K562 (cell line): ENCODE measurements at regions not wholly inside any gene's neighbourhood (a gene's known extent, or its start where the extent isn't known, plus 50 kb on each side); places are given as distances from the start of the nearest gene placed in this dataset.

Experiments used
- ATAC-seq: fragments of 200-7000 bp; cut with Tn5 transposase; 3 replicates; pipeline ENCODE4 v1.9.1; 2020; ENCODE audit warnings: moderate library complexity
- BruUV-seq: library from RNA; stranded (reverse); fragments of 400-500 nt; replicated peaks from 2 replicates; lab custom pipeline; 2021; lab: Mats Ljungman, UMichigan
- CTCF ChIA-PET: fragments of 300-600 bp; formaldehyde crosslinking; extraction: SDS; loops from one replicate; lab custom pipeline; 2021; ENCODE audit warnings: low intra/inter-chr PET ratio; lab: Yijun Ruan, JAX
- POLR2A ChIA-PET: fragments of 300-600, 350-650 bp; sonication (Branson Sonifier 250); formaldehyde crosslinking; extraction: SDS; loops from one replicate; lab custom pipeline; 2021; ENCODE audit warnings: antibody characterized with exemption, inconsistent platforms; lab: Yijun Ruan, JAX
- DNase-seq, 4 experiments: peaks; one replicate each; pipeline versions ENCODE4 v3.0.0 to v3.0.0-alpha.2; 2011 to 2018; ENCODE audit warnings: low spot score in 3 of 4, mixed read lengths in 3 of 4; ENCODE audit errors: extremely low read depth in 1 of 4
- FAIRE-seq: peaks from 2 replicates; lab custom pipeline; 2011; peaks lifted over from hg19 to GRCh38; lab: Jason Lieb, UNC
- H2AFZ ChIP-seq: 2 replicates; pipeline ENCODE4 v1.6.0; 2011; ENCODE audit warnings: low read depth, low read length, control low read depth, inconsistent platforms
- H3K27ac ChIP-seq: fragments of 200-600 bp; 3 replicates; pipeline ENCODE4 v1.8.0; 2011; ENCODE audit warnings: low read depth, mild to moderate bottlenecking, control low read depth, inconsistent platforms, low read length, moderate library complexity, mixed read lengths; ENCODE audit errors: extremely low read depth
- H3K27me3 ChIP-seq, 2 experiments: fragments of 300-600 bp in 1 of 2; 2 replicates in 1 of 2; 3 replicates in 1 of 2; pipeline versions ENCODE4 v1.6.0 to v1.8.0; 2011; ENCODE audit warnings: inconsistent platforms in 2 of 2, low read length in 2 of 2, mild to moderate bottlenecking in 1 of 2, mixed read lengths in 1 of 2, moderate library complexity in 1 of 2; ENCODE audit not compliant: control insufficient read depth in 2 of 2, insufficient read depth in 2 of 2
- H3K36me3 ChIP-seq: fragments of 300-600 bp; 3 replicates; pipeline ENCODE4 v1.8.0; 2011; ENCODE audit warnings: mild to moderate bottlenecking, low read length, inconsistent platforms; ENCODE audit not compliant: control insufficient read depth, insufficient read depth
- H3K4me1 ChIP-seq, 2 experiments: fragments of 200-600 bp in 1 of 2; replicated peaks in 1 of 2; 2 replicates in 1 of 2; 3 replicates in 1 of 2; pipeline versions ENCODE4 v1.5.1 to v1.8.0; 2011; ENCODE audit warnings: inconsistent platforms in 2 of 2, low read length in 2 of 2, mild to moderate bottlenecking in 1 of 2, mixed read lengths in 1 of 2, moderate library complexity in 1 of 2; ENCODE audit not compliant: control insufficient read depth in 2 of 2, insufficient read depth in 2 of 2
- H3K4me2 ChIP-seq: 2 replicates; pipeline ENCODE4 v1.6.1; 2011; ENCODE audit warnings: low read length, control low read depth, inconsistent platforms, mixed read lengths; ENCODE audit not compliant: insufficient read depth
- H3K4me3 ChIP-seq: fragments of 200-600 bp; sonication (generic), shearing (Covaris generic); 2 replicates; pipeline ENCODE4 v1.5.1; 2016; ENCODE audit warnings: control low read depth, inconsistent platforms
- H3K79me2 ChIP-seq: fragments of 200-600 bp; 3 replicates; pipeline ENCODE4 v1.8.0; 2011; ENCODE audit warnings: low read length, inconsistent platforms; ENCODE audit not compliant: control insufficient read depth, insufficient read depth
- H3K9ac ChIP-seq, 2 experiments: 2 replicates each; pipeline versions ENCODE4 v1.6.0 to v1.6.1; 2011; ENCODE audit warnings: low read depth in 2 of 2, low read length in 2 of 2, control low read depth in 1 of 2, inconsistent platforms in 1 of 2, mild to moderate bottlenecking in 1 of 2, mixed read lengths in 1 of 2; ENCODE audit not compliant: insufficient read depth in 1 of 2
- H3K9me1 ChIP-seq: one replicate; pipeline ENCODE4 v1.6.0; 2011; ENCODE audit warnings: inconsistent platforms, mild to moderate bottlenecking, low read length, moderate library complexity; ENCODE audit not compliant: control insufficient read depth, insufficient read depth
- H3K9me3 ChIP-seq: replicated peaks from 2 replicates; pipeline ENCODE4 v1.5.1; 2011; ENCODE audit warnings: low read depth, low read length, inconsistent platforms; ENCODE audit not compliant: control insufficient read depth, insufficient read depth
- H4K20me1 ChIP-seq: replicated peaks from 2 replicates; pipeline ENCODE4 v1.6.1; 2011; ENCODE audit warnings: low read length, inconsistent platforms, mixed read lengths; ENCODE audit not compliant: control insufficient read depth, insufficient read depth
- EGR1 ChIP-seq: fragments of 450-650 bp; conservative IDR thresholded peaks from 2 replicates; pipeline ENCODE4 v1.6.1; 2017; ENCODE audit warnings: mild to moderate bottlenecking
- RFX7 ChIP-seq: fragments of 250-450 bp; sonication (Bioruptor Pico); IDR thresholded peaks from 2 replicates; pipeline ENCODE4 v1.5.1; 2021; ENCODE audit warnings: mild to moderate bottlenecking
- STAT5A ChIP-seq: IDR thresholded peaks from 2 replicates; pipeline ENCODE4 v1.6.1; 2012; ENCODE audit warnings: low read length, inconsistent platforms, borderline replicate concordance
- SUPT5H ChIP-seq: fragments of 450-650 bp; IDR thresholded peaks from 2 replicates; pipeline ENCODE4 v1.6.1; 2016
- TAF15 ChIP-seq: fragments of 200-400 bp; formaldehyde crosslinking; IDR thresholded peaks from 2 replicates; pipeline ENCODE4 v1.6.1; 2017; ENCODE audit warnings: mild to moderate bottlenecking, low read depth, low read length, moderate library complexity
- ZBTB1 ChIP-seq: sonication (generic); formaldehyde crosslinking; IDR thresholded peaks from 2 replicates; pipeline ENCODE4 v1.8.1; 2023; ENCODE audit warnings: missing genetic modification reagents, low read depth, mild to moderate bottlenecking, borderline replicate concordance
- ZC3H11A ChIP-seq: IDR thresholded peaks from 2 replicates; pipeline ENCODE4 v1.6.1; 2012; ENCODE audit warnings: low read depth, low read length, improper control_type of control experiment
- ZNF224 ChIP-seq: sonication (generic); formaldehyde crosslinking; IDR thresholded peaks from 2 replicates; pipeline ENCODE4 v1.8.0; 2022; ENCODE audit warnings: mild to moderate bottlenecking, missing genetic modification reagents
- ZNF583 ChIP-seq: fragments of 250-450 bp; sonication (Bioruptor Pico); IDR thresholded peaks from 2 replicates; pipeline ENCODE4 v1.4.0; 2020
- WGBS: fragments of 100-300 bp; shearing (Covaris generic); methylation state at CpG from one replicate; pipeline ENCODE4 v1.1.6; 2016; ENCODE audit warnings: low coverage, mixed read lengths; ENCODE audit not compliant: insufficient coverage; ENCODE audit errors: missing lambda C conversion rate; 5-methylcytosine and 5-hydroxymethylcytosine counted together
- in situ Hi-C: fragments of 300-500 bp; cut with MboI; formaldehyde crosslinking; loops from 4 replicates; pipeline ENCODE4 v1.15.0; 2018; ENCODE audit warnings: inconsistent platforms, mixed read lengths
- intact Hi-C: fragments of 100-400 bp; cut with micrococcal nuclease; formaldehyde crosslinking; loops from 2 replicates; pipeline ENCODE4 v1.14.2; 2022
- TF ChIP-seq, protein P1 (sequence below), 2 experiments: fragments of 450-650 bp; IDR thresholded peaks; 2 replicates each; pipeline ENCODE4 v1.6.1; 2016
- TF ChIP-seq, protein P2 (sequence below): fragments of 200-400 bp; formaldehyde crosslinking; IDR thresholded peaks from 2 replicates; pipeline ENCODE4 v1.6.1; 2017; ENCODE audit warnings: mild to moderate bottlenecking, low read depth, low read length, moderate library complexity
- TF ChIP-seq, protein P3 (sequence below): IDR thresholded peaks from 2 replicates; pipeline ENCODE4 v1.6.1; 2014; ENCODE audit warnings: antibody characterized with exemption

DNA sequence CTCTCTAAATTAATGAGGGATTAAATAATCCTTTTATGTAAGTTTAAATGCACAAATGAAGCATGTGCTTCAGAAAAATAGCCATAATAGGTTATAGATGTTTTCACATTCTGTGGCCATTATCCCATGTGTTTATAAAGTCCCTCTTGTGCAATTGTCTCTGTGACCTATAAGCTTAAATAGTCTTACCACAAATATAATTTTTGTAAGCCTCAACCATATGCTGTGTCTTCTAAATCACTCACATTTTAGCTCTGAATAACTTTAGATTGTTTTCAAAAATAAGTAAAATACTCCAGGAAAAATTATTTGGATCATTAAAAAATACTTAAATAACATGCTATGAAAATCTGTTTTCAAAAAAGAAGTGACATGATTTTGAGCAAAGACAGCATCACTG, 1894.7 kb downstream of the MAT2B start (continued):
- no peak for TF ChIP-seq RFX7 (CRISPR knock-in tag)
- TF ChIP-seq ZNF583 (CRISPR knock-in tag) = no peak
- no peak for TF ChIP-seq EGR1
- TF ChIP-seq SUPT5H = no peak
- no peak for TF ChIP-seq TAF15
- TF ChIP-seq, protein P1, sequence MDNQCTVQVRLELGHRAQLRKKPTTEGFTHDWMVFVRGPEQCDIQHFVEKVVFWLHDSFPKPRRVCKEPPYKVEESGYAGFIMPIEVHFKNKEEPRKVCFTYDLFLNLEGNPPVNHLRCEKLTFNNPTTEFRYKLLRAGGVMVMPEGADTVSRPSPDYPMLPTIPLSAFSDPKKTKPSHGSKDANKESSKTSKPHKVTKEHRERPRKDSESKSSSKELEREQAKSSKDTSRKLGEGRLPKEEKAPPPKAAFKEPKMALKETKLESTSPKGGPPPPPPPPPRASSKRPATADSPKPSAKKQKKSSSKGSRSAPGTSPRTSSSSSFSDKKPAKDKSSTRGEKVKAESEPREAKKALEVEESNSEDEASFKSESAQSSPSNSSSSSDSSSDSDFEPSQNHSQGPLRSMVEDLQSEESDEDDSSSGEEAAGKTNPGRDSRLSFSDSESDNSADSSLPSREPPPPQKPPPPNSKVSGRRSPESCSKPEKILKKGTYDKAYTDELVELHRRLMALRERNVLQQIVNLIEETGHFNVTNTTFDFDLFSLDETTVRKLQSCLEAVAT (IDR thresholded peaks at IDR 0.05) = no peak

DNA sequence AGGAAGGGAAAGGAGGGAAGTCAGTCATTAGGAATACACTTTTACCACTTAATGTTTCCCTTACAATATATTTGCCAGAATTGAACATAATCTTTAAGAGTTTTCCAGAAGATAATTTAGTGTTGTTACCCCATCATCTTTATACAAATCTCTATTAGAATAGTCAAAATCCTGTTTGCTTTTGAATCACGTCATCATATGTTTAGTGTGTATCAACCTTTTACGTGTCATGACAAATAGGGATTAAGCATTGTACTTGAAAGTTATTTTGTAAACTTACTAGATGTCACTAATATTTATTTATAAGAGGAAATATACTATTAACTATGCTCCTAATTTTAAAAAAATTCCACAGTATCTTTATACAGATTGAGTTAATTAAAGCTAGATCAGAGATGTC, 1899.5 kb downstream of the MAT2B start:
- Histone ChIP-seq H3K9me3 (no peaks in the 10 kb centered on the region), H3K9ac (no peak overlapping the region), H2AFZ (no peak overlapping the region), H4K20me1 (no peaks in the 10 kb centered on the region), H3K4me3 (no peak overlapping the region), H3K4me1 (no peaks in the 10 kb centered on the region), H3K27me3 (no peaks in the 10 kb centered on the region), H3K36me3 (no peaks in the 10 kb centered on the region), H3K4me2 (no peak overlapping the region), H3K9me1 (no peaks in the 10 kb centered on the region), H3K27ac (no peak overlapping the region), H3K79me2 (no peaks in the 10 kb centered on the region)
- ChIA-PET CTCF (no interaction called here), POLR2A (no interaction called here)
- no TSS peak for BruUV-seq
- in situ Hi-C loops (no loop called here), intact Hi-C loops (no loop called here)
- TF ChIP-seq ZNF224 (CRISPR knock-in tag) (no peak), STAT5A (no peak), ZC3H11A (no peak), ZBTB1 (no peak)
- TF ChIP-seq, protein P2, sequence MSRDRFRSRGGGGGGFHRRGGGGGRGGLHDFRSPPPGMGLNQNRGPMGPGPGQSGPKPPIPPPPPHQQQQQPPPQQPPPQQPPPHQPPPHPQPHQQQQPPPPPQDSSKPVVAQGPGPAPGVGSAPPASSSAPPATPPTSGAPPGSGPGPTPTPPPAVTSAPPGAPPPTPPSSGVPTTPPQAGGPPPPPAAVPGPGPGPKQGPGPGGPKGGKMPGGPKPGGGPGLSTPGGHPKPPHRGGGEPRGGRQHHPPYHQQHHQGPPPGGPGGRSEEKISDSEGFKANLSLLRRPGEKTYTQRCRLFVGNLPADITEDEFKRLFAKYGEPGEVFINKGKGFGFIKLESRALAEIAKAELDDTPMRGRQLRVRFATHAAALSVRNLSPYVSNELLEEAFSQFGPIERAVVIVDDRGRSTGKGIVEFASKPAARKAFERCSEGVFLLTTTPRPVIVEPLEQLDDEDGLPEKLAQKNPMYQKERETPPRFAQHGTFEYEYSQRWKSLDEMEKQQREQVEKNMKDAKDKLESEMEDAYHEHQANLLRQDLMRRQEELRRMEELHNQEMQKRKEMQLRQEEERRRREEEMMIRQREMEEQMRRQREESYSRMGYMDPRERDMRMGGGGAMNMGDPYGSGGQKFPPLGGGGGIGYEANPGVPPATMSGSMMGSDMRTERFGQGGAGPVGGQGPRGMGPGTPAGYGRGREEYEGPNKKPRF = no peak
- TF ChIP-seq, protein P3, sequence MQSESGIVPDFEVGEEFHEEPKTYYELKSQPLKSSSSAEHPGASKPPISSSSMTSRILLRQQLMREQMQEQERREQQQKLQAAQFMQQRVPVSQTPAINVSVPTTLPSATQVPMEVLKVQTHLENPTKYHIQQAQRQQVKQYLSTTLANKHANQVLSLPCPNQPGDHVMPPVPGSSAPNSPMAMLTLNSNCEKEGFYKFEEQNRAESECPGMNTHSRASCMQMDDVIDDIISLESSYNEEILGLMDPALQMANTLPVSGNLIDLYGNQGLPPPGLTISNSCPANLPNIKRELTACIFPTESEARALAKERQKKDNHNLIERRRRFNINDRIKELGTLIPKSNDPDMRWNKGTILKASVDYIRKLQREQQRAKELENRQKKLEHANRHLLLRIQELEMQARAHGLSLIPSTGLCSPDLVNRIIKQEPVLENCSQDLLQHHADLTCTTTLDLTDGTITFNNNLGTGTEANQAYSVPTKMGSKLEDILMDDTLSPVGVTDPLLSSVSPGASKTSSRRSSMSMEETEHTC = no peak
- WGBS = 0% methylated on average over 2 of the region's 2 CpGs
- ATAC-seq (no peak), FAIRE-seq (no peak), DNase-seq (no peak)
